MV-4-11 (cell line): ENCODE measurements at regions not wholly inside any gene's neighbourhood (a gene's known extent, or its start where the extent isn't known, plus 50 kb on each side); places are given as distances from the start of the nearest gene placed in this dataset.
"Not testable (repeated sequence)": the region's sequence is repeated elsewhere in the genome, so short reads cannot be mapped to it uniquely, and the experiment has no call there.

ENCODE experiments used
- DNase-seq: peaks from one replicate; lab custom pipeline; 2025; lab: John Stamatoyannopoulos, UW

DNA sequence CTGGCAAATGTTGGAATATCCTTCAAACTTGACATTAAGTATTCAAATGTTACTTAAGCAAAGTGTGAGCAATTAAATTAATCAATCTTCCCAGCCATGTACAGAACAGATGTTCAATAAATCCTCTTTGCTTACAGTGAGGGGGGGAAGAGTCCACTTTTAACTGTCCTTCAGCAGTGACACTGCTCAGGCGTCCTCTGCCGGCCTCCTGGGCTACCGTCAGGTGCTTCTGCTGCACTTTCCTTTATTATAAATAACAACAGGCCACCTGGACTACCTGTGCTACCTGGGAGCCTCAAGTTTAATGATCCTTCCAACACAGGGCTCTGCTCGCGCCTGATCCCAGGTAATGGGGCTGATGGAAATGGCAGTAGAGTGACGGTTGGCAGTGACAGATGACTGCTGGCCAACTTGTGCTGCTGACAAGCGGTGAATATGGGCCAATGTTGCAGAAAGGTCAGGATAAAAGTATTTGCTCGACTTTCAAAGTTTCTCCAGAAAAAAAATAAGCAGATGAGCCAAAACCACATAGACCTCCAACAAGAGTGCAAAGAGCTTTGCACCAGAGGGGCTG, 460.0 kb upstream of the ZNF507 start:
- no peak for DNase-seq

DNA sequence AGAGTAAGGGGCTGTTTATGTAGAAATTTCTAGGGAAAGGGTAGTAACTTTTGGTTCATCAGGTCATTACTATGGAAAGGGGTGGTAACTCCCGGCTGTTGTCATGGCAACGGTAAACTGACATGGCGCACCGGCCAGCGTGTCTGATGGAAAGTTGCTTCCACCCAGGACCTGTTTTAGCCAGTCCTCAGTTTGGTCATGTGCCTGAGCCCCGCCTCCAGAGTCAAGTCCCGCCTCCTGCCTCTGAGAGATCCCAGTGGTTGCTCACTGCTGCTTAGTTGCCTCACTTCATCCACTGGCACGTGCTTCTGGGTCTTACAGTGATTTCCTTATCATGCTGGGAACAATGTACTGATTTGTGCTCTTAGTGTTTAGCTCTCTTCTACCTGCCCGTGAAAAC, 455.2 kb upstream of the ZNF507 start:
- DNase-seq = no peak

DNA sequence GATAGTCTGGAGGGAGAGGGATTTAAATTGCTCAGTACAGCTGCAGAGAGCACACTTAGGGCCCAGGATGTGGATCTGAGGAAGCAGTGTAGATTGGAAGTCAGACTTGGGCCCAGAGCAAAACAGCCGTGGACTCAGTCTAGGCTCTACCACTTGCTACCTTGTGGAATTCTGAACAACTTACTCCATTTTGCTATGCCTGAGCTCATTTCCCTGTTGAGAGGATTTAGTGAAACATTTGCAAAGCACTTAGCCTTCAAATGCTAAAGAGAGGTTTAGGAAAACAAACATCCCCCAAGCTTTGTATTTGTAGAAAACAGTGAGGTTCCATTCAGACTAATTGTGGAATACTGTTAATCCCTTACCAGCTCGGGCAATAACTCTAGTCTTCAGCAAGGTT, 453.4 kb upstream of the ZNF507 start:
- DNase-seq = no peak

DNA sequence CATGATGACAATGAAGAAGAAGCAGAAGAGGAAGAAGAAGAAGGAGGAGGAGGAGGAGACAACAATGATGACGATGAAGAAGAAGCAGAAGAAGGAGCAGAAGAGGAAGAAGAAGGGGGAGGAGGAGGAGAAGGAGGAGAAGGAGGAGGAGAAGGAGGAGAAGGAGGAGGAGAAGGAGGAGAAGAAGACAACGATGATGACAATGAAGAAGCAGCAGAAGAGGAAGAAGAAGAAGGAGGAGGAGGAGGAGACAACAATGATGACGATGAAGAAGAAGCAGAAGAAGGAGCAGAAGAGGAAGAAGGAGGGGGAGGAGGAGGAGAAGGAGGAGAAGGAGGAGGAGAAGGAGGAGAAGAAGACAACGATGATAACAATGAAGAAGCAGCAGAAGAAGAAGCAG, 451.9 kb upstream of the ZNF507 start:
- DNase-seq = not testable (repeated sequence)

DNA sequence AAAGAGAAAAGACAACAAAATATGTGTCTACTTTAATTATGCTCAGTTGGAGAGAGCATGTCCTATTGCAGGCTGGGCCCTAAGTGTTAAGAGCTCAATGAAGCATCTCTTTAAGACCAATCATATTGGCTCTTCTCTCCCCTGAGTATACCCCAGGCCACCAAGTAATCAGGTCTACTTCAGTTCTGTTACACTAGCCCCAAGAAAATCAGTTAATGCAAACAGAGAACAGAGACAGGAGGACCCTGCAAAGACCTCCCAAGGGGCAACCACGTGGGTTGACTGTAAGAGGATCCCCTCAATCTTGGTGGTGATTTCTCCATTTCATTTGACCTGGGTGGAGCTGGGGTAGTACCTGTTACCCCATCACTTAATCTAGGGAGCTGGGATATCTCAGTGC, 451.0 kb upstream of the ZNF507 start:
- DNase-seq = no peak

DNA sequence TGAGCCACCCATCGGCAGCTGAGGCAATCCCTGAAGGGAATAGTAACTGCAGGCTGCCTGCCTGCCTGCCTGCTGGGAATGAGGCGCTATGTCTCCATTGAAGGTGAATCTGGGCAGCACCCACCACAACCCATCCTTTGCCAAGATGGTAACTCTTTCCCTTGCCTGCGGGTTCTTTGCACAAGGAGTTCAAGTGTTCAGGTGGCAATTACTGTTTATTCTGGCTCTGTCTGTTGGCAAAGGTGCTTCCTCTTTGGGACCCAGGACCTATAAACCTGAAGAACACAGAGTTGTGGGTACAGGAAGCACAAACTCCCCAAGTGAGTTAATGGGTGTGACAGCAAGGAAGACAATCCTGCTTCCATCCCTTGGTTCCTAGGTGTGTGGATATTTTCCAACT, 448.1 kb upstream of the ZNF507 start:
- DNase-seq = no peak

DNA sequence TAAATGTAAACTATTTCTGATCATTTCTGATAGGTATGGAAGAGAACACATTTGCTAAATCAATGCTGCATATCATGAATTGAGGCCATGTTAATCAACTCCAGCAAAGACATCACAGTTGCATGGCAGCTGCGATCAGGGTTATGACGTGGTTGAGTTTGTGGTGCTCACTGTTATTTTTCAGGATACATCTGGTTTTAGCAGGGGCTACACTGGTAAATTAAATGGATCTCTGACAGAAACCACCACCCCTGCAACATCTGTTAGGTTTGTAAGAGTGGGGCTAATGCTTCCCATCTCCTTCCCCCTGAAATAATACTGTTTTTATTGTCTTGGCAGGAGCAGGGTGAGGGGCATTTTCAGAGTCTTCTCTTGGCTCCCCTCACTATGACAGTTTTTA, 444.4 kb upstream of the ZNF507 start:
- no peak for DNase-seq

DNA sequence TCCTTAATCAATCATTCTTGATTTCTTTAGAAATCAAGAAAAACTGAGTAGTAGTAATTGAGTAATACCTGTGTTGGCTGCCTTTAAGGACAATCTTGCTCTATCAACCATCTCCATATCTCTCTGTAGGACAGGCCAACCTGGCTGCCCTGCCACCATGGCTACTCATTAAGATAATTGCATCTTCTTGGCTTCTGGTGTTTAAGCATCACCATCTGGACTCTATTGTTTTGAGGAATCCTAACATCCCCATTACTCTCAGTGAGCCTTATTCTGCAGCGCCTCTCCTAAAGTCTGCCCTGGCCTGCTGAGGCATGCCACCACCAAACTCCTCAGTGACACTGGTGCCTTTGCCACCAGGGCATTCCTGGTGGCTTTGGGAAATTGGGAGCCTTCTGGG, 442.6 kb upstream of the ZNF507 start:
- DNase-seq = no peak

DNA sequence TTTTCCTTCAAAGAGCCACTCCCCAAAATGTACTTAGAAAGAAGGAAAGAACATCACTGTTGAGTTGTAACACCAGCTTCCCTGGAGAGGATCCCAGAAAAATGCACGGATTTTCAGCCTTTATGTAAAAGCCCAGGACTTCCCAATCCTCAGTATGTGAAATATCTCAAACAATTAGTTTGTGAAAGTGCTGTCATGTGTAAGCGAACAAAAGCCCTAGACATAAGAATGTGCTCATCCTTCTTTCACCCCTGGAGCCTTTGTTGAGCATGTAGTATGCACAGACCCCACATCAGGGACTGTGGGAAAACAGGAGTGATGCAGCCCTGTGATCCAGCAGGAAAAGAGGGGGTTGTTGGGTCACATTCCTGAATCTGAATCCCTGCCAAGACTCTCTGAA, 441.4 kb upstream of the ZNF507 start:
- DNase-seq = no peak

DNA sequence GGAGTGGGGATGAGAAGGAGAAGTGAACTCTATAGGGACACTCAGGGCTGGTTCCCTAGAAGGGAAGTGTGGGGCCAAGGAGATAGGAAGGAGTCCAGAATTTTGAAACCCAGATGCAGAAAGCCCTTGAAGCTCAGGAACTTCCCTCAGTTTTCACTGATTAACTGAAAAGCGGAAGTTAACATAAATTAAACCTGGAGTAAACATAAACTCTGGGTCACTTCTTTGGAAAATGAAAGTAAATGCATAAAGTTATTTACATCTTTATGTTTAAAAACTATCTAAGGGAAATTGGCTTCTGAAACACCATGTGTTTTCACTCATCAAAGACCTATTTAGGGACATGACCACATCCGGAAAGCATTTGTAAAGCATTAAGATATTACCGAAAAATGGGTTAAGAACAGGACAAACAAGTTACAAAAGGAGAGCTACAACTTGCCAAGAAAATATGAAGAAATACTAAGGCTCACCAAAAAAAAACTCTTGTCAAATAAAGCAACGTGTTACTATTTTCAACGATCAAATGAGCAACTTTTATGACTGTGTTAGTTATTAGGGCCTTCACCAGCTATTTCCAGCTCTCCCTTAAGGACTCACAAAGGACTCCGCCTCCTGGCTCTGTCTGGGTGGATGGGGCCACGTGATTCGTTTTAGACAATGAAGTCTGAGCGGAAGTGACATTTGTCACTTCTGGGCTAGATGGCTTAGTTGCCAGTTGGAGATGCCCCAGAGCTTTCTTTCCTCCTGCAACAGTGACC, 439.1 kb upstream of the ZNF507 start:
- peak; percentile 98 for DNase-seq

DNA sequence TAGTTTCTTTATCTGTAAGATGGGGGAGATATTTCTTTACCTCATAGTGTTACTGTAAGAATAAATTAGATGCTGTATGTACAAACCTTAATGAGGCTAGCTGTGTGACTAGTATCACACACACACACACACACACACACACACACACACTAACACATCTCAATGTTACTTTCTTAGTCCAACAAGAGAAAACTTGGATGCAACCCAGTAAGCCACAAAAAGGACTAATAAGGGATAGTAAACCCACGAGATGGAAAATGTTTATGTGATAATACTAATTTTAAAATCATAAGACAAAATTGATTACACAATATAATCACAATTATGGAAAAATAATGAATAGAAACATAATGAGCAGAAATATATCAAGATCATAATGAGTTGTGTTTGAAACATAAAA, 437.7 kb upstream of the ZNF507 start:
- DNase-seq = no peak

DNA sequence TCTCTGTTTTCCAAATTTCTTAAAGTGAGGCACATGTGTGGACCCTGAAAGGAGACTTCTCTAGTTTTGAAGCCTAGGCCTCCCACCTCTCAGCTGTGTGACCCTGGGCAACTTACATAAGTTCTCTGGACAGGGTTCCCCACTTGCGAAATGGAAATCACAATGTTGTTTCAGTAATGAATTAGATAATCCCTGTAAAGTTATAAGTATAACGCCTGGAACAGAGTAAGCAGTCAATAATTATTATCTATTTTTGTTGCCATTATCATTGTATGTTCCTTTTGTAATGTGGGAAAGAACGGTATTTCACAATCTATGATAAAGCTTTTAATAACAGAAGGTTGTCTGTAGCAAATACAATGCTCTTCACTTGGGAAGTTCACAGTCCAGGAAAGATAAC, 437.3 kb upstream of the ZNF507 start:
- DNase-seq = no peak

DNA sequence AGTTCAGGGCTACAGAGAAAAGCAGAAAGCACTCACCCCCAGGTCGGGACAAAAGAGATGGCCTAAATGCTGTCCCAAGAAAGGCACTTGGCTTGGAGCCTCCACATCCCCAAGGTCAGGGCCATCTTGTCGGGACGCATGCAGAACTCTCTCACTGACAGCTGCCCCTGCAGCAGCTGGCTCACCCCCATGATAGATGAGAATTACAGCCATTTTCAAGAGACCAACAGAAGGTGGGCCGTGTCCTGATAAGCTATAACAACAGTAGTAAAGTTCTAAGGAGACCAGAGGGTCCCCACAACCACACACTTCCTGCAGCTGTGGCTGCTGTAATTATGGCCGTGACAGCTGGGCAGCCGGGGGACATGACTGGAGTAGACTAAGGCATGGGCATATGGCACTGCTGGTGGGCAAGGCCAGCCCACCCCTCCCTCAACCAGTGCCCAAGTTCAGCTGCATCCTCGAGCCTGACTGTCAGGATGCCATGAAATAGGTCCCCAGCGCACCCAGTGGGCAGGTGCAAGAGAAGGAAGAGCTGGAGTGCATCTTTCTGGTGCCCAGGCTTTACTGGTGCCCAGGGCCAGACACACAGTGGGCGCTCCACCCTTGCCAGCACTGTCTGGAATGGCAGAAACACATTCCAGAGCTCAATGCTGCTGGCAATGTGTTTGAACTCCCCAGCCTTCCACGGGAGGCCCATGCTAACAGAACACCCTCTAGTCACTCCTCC, 436.7 kb upstream of the ZNF507 start:
- no peak for DNase-seq

DNA sequence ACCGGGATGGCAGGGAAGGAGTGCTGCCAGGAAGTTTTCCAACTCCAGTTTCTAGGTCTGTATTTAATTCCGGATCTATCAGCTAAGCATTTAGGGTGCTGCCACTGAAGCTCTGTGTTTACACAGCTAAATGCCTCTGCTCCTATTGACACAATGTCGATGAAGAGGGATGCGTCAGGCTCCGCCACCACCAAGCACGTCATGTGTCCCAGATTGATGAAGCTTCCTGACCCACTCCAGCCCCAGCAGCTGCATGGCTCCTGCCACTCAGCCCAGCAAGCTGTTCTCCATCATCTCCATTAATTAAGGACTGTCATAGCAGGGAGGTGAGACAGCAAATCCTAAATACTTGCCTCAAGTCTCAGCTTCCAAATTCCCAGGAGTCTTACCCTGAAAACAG, 435.2 kb upstream of the ZNF507 start:
- no peak for DNase-seq

DNA sequence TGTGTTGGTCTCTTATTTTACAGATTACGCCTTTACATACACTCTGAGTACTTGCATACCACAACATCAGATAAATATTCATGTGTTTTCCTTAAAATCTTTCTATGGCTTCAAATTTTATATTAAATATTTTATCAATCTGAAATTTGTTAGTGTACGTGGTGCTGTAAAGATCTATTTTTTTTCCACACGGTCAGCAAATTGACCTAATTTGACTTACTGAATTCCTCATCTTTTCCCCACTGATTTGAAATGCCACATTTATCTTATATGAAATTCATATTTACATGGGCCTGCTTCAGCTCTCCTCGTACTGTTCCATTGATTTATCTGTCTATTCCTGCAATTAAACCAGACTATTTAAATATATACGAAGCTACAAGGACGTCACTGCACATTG, 433.8 kb upstream of the ZNF507 start:
- DNase-seq = no peak

DNA sequence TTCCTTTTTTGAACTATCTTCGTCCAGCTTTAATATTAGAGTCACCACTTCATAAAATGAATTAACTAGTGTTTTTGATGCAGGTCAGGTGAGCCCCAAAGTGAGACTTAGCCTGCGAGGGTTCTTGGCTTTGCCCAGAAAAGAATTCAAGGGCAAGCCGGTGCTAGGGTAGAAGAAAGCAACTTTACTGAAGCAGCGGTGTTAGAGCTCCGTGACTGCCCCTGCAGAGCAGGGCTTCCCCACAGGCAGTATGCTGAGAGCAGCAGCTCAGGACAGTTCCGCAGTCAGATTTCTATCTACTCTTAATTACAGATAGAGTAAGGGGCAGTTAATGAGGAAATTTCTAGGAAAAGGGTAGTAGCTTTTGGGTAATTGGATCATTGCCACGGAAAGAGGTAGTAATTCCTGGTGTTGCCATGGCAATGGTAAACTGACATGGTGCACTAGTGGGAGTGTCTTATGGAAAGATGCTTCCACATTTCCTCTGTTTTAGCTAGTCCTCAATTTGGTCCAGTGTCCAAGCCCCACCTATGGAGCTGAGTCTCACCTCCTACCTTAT, 432.2 kb upstream of the ZNF507 start:
- no peak for DNase-seq

DNA sequence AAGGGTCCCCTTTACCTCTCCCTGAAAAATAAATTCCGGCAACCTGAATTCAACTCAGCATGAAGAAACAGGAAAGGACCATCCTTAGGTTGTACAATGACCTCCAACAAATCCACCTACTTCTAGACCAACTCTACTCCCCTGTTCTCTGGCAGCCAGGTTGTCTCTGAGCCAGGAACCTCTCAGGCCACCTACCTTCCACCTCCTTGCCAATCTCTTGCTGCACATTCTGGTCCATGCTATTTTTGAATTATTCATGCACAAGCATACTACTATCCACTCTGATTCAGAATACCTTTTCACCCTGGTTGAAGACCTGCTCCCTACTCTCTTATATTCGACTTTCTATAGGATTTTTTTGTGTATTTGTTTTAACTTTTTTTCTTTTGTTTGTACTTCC, 415.0 kb upstream of the ZNF507 start:
- DNase-seq = no peak

DNA sequence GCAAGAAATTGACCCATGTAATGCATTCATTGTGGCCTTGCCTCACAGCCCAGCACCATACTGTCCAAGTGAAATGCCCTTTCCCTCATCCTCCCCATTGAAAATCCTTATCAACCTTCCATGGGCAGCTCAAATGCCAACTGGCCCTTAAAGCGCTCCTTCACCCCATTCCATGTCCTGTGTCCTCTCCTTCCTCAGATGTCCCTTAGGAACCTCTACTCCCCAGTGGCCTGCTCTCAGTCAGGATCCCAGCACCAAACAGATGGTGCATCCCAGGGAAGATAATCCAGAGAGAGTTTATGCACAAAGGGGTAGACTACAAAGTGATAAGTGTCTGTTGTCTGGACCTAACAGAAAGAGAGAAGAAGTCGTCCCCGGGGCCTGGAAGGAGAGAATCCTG, 407.4 kb upstream of the ZNF507 start:
- DNase-seq = no peak

DNA sequence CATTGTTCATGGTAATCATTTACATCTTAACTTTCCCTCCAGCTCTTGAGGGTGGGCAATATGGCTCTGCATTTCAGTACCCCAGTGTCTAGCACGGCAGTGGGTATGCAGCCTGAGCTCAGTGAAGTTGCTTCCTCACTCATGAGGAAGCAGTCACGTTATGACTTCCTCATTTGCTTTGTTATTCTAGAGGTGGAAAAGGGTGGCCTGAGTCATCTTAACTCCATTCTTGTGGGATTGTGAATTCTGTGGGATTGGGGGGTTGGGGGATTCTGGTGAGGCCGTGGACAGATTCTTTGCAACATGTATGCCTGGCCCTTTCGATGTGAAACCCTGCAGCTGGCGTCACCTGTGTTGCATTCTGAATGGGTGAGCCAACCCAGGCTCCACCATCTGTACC, 406.7 kb upstream of the ZNF507 start:
- DNase-seq = peak; percentile 88

DNA sequence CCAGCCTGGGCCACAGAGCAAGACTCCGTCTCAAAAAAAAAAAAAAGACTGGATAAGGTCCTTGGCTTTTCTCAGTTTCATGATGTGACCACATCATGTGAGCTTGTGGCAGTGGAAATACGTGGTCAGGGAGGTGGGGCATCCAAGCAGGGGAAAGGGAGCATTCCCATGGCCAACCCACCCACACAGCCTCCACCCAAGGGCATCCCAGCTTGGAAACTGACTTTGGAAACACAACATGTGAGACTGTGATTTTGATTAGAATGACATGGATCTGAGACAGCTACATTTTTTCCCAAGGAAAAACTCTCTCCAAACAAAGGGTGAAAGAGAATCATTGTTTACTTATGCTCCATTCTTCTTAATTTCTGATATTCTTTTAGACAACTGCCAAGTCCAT, 405.0 kb upstream of the ZNF507 start:
- no peak for DNase-seq

DNA sequence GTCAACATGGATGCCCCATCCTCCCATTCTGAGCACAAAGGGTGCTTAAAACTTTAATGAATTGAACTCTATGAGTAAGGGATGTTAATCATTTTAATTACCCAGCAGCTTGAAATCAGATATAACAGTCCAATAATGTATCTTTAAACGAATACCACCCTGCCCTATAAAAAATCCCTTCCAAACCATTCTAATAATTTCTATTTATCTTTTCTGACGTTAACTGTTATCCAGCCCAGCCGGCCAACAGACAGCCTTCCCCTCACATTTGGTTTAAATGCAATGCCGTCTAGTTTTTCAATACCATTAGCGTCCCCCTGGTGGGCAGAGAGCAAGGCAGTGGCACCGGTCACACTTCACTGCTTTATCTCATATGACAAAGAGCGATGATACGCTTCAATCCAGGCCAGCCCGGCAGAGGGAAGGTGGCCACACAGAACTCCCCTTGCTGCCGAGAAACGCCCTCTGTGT, 402.2 kb upstream of the ZNF507 start:
- no peak for DNase-seq

DNA sequence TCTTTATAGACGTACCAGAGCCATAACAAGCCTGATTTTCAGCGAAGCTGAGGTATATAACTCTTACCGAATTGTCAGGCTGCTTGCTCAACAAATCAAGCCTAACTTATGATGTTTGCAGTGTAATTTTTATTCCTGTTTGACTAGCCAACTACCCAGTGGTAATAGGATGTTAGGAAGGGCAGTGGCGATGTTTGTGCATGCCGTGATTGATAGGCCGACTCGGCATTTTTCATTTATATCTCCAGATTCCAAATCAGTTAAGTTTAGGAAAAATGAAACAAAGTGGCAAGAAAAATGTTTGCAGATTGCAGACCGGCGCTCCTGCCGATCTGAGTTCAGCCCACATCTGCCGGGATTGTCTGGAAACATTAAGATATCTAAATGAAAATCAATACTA, 401.6 kb upstream of the ZNF507 start:
- DNase-seq = no peak

DNA sequence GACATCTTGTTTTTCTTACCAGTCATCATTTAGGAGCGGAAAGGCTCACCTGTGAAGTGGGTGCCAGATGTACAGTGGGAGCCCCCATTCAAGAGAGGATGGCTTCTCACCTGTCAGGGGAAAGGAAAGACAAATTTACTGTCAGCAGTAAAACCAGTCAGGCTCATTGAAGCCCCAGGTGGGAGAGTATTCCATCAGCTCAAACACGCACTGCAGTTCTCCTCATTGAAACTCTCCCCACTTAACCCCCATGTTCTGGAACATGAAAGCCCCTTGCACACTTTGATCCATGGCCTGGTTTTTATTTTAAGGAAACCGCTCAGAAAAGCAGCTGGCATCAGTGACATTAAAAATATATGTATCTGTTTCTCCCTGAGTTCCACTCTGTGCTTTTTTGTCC, 401.1 kb upstream of the ZNF507 start:
- DNase-seq = no peak
